ENCODE measurements at regions not wholly inside any gene's neighbourhood (a gene's known extent, or its start where the extent isn't known, plus 50 kb on each side); places are given as distances from the start of the nearest gene placed in this dataset.

- Mint-ChIP-seq H3K27me3 (peaks cover 21% of the 10 kb centered on the region), H3K4me1 (no peaks in the 10 kb centered on the region), H3K4me3 (no peak overlapping the region), H3K36me3 (ENCODE audit: low read depth) (no peaks in the 10 kb centered on the region), H3K27ac (no peak overlapping the region)
- no peak for DNase-seq
- no peak for ATAC-seq
- H3K9me3 ChIP-seq (ENCODE audit: control insufficient read depth, low read length, poor library complexity, severe bottlenecking) = no peaks in the 10 kb centered on the region
These were observed 332.6 kb upstream of the TMPO start for GRCh38 chr12:98182821-98183220.

GRCh38 chr12:98185606-98186005 lies 329.8 kb upstream of the TMPO start:
- DNase-seq (no peak), ATAC-seq (no peak)
- Mint-ChIP-seq H3K36me3 (ENCODE audit: low read depth) (no peaks in the 10 kb centered on the region), H3K4me3 (no peak overlapping the region), H3K4me1 (no peaks in the 10 kb centered on the region), H3K27me3 (peaks cover 9% of the 10 kb centered on the region), H3K27ac (no peak overlapping the region)
- H3K9me3 ChIP-seq (ENCODE audit: control insufficient read depth, low read length, poor library complexity, severe bottlenecking) = no peaks in the 10 kb centered on the region

- DNase-seq (no peak), ATAC-seq (no peak)
- no peaks in the 10 kb centered on the region for H3K9me3 ChIP-seq (ENCODE audit: control insufficient read depth, low read length, poor library complexity, severe bottlenecking)
- no peak overlapping the region for H3K27ac Mint-ChIP-seq
- H3K4me1 Mint-ChIP-seq = peaks cover 2% of the 10 kb centered on the region
- no peak overlapping the region for H3K4me3 Mint-ChIP-seq
- no peaks in the 10 kb centered on the region for H3K36me3 Mint-ChIP-seq (ENCODE audit: low read depth)
- H3K27me3 Mint-ChIP-seq = peaks cover 12% of the 10 kb centered on the region
These were observed 326.7 kb upstream of the TMPO start for GRCh38 chr12:98188650-98189077.

GRCh38 chr12:98194591-98194990 lies 320.8 kb upstream of the TMPO start:
- H3K4me3 Mint-ChIP-seq = no peak overlapping the region
- ATAC-seq (no peak), DNase-seq (no peak)
- no peaks in the 10 kb centered on the region for H3K9me3 ChIP-seq (ENCODE audit: control insufficient read depth, low read length, poor library complexity, severe bottlenecking)
- H3K4me1 Mint-ChIP-seq = peaks cover 2% of the 10 kb centered on the region
- no peak overlapping the region for H3K27ac Mint-ChIP-seq
- no peaks in the 10 kb centered on the region for H3K36me3 Mint-ChIP-seq (ENCODE audit: low read depth)
- H3K27me3 Mint-ChIP-seq = peaks cover 12% of the 10 kb centered on the region

GRCh38 chr12:98198261-98198982 lies 317.0 kb upstream of the TMPO start:
- no peaks in the 10 kb centered on the region for H3K36me3 Mint-ChIP-seq (ENCODE audit: low read depth)
- DNase-seq (no peak), ATAC-seq (no peak)
- no peak overlapping the region for H3K27ac Mint-ChIP-seq
- no peak overlapping the region for H3K4me3 Mint-ChIP-seq
- H3K9me3 ChIP-seq (ENCODE audit: control insufficient read depth, low read length, poor library complexity, severe bottlenecking) = no peaks in the 10 kb centered on the region
- H3K27me3 Mint-ChIP-seq = no peaks in the 10 kb centered on the region
- no peaks in the 10 kb centered on the region for H3K4me1 Mint-ChIP-seq

- H3K36me3 Mint-ChIP-seq (ENCODE audit: low read depth) = no peaks in the 10 kb centered on the region
- no peak overlapping the region for H3K27ac Mint-ChIP-seq
- no peak overlapping the region for H3K4me3 Mint-ChIP-seq
- ATAC-seq (no peak), DNase-seq (no peak)
- H3K27me3 Mint-ChIP-seq = no peaks in the 10 kb centered on the region
- no peaks in the 10 kb centered on the region for H3K9me3 ChIP-seq (ENCODE audit: control insufficient read depth, low read length, poor library complexity, severe bottlenecking)
- H3K4me1 Mint-ChIP-seq = no peaks in the 10 kb centered on the region
These were observed 306.6 kb upstream of the TMPO start for GRCh38 chr12:98208816-98209215.

GRCh38 chr12:98211909-98212695 lies 303.3 kb upstream of the TMPO start:
- Mint-ChIP-seq H3K27me3 (no peaks in the 10 kb centered on the region), H3K27ac (no peak overlapping the region), H3K4me1 (no peaks in the 10 kb centered on the region), H3K4me3 (no peak overlapping the region), H3K36me3 (ENCODE audit: low read depth) (no peaks in the 10 kb centered on the region)
- H3K9me3 ChIP-seq (ENCODE audit: control insufficient read depth, low read length, poor library complexity, severe bottlenecking) = no peaks in the 10 kb centered on the region
- DNase-seq = no peak
- ATAC-seq = no peak

GRCh38 chr12:98213556-98213955 lies 301.8 kb upstream of the TMPO start:
- DNase-seq = no peak
- H3K4me1 Mint-ChIP-seq = no peaks in the 10 kb centered on the region
- no peaks in the 10 kb centered on the region for H3K27me3 Mint-ChIP-seq
- no peak for ATAC-seq
- no peak overlapping the region for H3K4me3 Mint-ChIP-seq
- no peaks in the 10 kb centered on the region for H3K9me3 ChIP-seq (ENCODE audit: control insufficient read depth, low read length, poor library complexity, severe bottlenecking)
- H3K36me3 Mint-ChIP-seq (ENCODE audit: low read depth) = no peaks in the 10 kb centered on the region
- no peak overlapping the region for H3K27ac Mint-ChIP-seq

GRCh38 chr12:98217257-98217656 lies 298.1 kb upstream of the TMPO start:
- no peak overlapping the region for H3K4me3 Mint-ChIP-seq
- ATAC-seq (no peak), DNase-seq (no peak)
- H3K4me1 Mint-ChIP-seq = no peaks in the 10 kb centered on the region
- H3K9me3 ChIP-seq (ENCODE audit: control insufficient read depth, low read length, poor library complexity, severe bottlenecking) = no peaks in the 10 kb centered on the region
- peaks cover 6% of the 10 kb centered on the region for H3K27me3 Mint-ChIP-seq
- H3K36me3 Mint-ChIP-seq (ENCODE audit: low read depth) = no peaks in the 10 kb centered on the region
- no peak overlapping the region for H3K27ac Mint-ChIP-seq

- no peaks in the 10 kb centered on the region for H3K9me3 ChIP-seq (ENCODE audit: control insufficient read depth, low read length, poor library complexity, severe bottlenecking)
- Mint-ChIP-seq H3K4me1 (no peaks in the 10 kb centered on the region), H3K27me3 (peaks cover 18% of the 10 kb centered on the region), H3K36me3 (ENCODE audit: low read depth) (no peaks in the 10 kb centered on the region), H3K27ac (no peak overlapping the region), H3K4me3 (no peak overlapping the region)
- no peak for DNase-seq
- no peak for ATAC-seq
These were observed 294.8 kb upstream of the TMPO start for GRCh38 chr12:98220636-98221035.

- H3K36me3 Mint-ChIP-seq (ENCODE audit: low read depth) = no peaks in the 10 kb centered on the region
- no peaks in the 10 kb centered on the region for H3K4me1 Mint-ChIP-seq
- no peaks in the 10 kb centered on the region for H3K9me3 ChIP-seq (ENCODE audit: control insufficient read depth, low read length, poor library complexity, severe bottlenecking)
- H3K27ac Mint-ChIP-seq = no peak overlapping the region
- ATAC-seq (no peak), DNase-seq (no peak)
- H3K27me3 Mint-ChIP-seq = peaks cover 18% of the 10 kb centered on the region
- H3K4me3 Mint-ChIP-seq = no peak overlapping the region
These were observed 294.1 kb upstream of the TMPO start for GRCh38 chr12:98221243-98221808.

- peaks cover 18% of the 10 kb centered on the region for H3K27me3 Mint-ChIP-seq
- H3K9me3 ChIP-seq (ENCODE audit: control insufficient read depth, low read length, poor library complexity, severe bottlenecking) = no peaks in the 10 kb centered on the region
- H3K27ac Mint-ChIP-seq = no peak overlapping the region
- ATAC-seq = no peak
- H3K4me1 Mint-ChIP-seq = no peaks in the 10 kb centered on the region
- no peak for DNase-seq
- no peaks in the 10 kb centered on the region for H3K36me3 Mint-ChIP-seq (ENCODE audit: low read depth)
- H3K4me3 Mint-ChIP-seq = no peak overlapping the region
These were observed 293.3 kb upstream of the TMPO start for GRCh38 chr12:98222135-98222534.

GRCh38 chr12:98224584-98225221 lies 290.7 kb upstream of the TMPO start:
- Mint-ChIP-seq H3K27me3 (peaks cover 18% of the 10 kb centered on the region), H3K36me3 (ENCODE audit: low read depth) (no peaks in the 10 kb centered on the region), H3K27ac (no peak overlapping the region), H3K4me1 (no peaks in the 10 kb centered on the region), H3K4me3 (no peak overlapping the region)
- no peak for ATAC-seq
- no peak for DNase-seq
- H3K9me3 ChIP-seq (ENCODE audit: control insufficient read depth, low read length, poor library complexity, severe bottlenecking) = no peaks in the 10 kb centered on the region

Measured in T-helper 17 cell (primary cell).